Effector CD8-positive, alpha-beta T cell (primary cell): ENCODE measurements at regions not wholly inside any gene's neighbourhood (a gene's known extent, or its start where the extent isn't known, plus 50 kb on each side); places are given as distances from the start of the nearest gene placed in this dataset.

Source experiments
- DNase-seq: peaks from one replicate; lab custom pipeline; 2025; lab: John Stamatoyannopoulos, UW

- DNase-seq: no peak
Observed at GRCh38 chr4:13316354-13316753, 167.8 kb downstream of the RAB28 start.

DNA sequence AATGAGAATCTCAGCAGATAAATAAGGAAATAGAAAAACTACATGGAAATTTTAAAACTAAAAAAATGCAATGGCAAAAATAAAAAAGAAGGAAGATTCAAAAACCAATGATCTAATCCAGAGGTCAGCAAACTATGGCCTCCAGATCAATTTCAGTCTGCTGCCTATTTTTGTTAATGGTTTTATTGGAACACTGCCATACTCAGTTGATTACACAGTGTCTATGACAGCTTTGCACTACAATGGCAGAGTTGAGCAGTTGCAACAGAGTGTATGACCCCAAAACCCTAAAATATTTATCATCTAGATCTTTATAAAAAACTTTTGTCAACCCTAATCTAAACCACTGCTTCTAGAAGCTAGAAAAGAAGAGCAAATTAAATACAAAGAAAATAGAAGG, 170.3 kb downstream of the RAB28 start:
- no peak for DNase-seq

- no peak for DNase-seq
Observed at GRCh38 chr4:13312264-13312663, 171.9 kb downstream of the RAB28 start.

- no peak for DNase-seq
Observed at GRCh38 chr4:13309751-13310150, 174.4 kb downstream of the RAB28 start.

- DNase-seq: no peak
Observed at GRCh38 chr4:13306356-13306755, 177.8 kb downstream of the RAB28 start.

DNA sequence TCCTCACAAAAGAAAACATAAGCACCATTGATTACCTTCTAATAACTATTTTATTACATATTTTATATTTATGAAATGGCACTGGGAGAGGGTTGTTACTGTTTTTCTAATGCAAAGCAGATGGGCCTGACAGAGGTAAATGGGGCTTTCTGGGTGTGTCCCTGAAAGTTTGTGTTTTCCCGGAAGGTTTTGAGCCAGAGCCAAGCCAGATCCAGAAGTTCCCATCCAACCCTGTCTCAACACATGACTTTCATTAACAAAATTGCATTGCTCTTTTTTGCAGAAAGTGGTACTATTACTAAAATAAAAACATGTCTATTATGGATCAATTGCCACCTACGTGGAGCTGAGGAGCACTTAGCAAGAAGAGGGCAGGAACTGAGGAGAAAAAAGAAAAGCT, 181.3 kb downstream of the RAB28 start:
- no peak for DNase-seq

DNA sequence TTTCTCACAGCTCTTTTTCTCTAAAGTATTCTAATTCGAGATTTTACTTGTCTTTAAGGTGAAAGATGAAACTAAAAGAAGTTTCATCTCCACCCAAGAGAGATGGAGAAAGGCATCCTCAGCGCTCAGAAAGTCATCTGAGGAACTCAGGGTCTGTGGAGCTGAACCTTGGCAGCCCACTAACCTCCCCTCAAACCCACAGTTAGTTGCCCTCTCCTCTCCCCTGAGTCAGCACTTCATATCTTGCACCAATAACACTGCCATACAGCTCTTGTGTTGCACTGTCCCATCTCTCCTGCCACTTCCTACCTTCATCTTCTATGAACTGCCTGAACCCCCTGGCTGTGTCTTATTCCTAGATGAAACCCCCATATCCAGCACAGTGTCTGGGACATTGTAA, 184.8 kb downstream of the RAB28 start:
- no peak for DNase-seq

DNA sequence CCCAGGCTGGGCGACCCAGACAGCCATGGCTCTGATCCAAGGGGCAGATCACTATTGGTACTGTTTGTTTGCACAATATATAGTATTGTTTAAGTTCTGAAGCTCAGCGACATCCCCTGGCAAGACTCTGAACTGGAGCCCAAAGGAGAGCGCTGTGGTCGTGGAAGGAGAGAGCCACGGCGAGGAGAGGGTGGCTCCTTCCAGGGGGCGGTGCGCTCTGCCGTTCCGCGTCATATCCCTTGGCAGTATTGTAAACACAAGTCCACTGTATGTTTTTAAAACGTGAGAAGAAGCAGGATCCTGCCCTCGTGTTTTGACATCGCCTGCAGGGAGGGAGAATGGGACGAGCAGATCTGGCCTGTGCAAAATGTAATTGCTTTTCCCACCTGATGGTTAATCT, 185.5 kb downstream of the RAB28 start:
- no peak for DNase-seq

- DNase-seq: no peak
Observed at GRCh38 chr4:13296986-13297385, 187.2 kb downstream of the RAB28 start.

GRCh38 chr4:13294961-13295605, 189.1 kb downstream of the RAB28 start:
- DNase-seq: no peak

GRCh38 chr4:13292372-13292771, 191.8 kb downstream of the RAB28 start:
- DNase-seq: no peak

GRCh38 chr4:13289391-13289790, 194.7 kb downstream of the RAB28 start:
- no peak for DNase-seq

DNA sequence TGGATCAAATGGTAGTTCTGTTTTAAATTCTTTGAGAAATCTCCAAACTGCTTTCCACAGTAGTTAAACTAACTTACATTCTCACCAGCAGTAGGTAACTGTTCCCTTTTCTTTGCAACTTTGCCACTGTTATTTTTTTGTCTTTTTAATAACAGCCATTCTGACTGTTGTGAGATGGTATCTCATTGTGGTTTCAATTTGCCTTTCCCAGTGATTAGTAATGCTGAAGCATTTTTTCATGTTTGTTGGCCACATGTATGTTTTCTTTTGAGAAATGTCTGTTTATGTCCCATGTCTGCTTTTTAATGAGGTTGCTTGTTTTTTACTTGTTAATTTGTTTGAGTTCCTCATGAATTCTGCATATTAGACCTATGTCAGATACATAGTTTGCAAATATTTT, 198.8 kb downstream of the RAB28 start:
- no peak for DNase-seq

GRCh38 chr4:13284932-13285331, 199.2 kb downstream of the RAB28 start:
- no peak for DNase-seq

GRCh38 chr4:13276357-13276756, 207.8 kb downstream of the RAB28 start:
- no peak for DNase-seq

- DNase-seq: no peak
Observed at GRCh38 chr4:13268703-13269102, 215.4 kb downstream of the RAB28 start.

GRCh38 chr4:13268165-13268564, 216.0 kb downstream of the RAB28 start:
- DNase-seq: no peak

- DNase-seq: no peak
Observed at GRCh38 chr4:13267091-13267490, 217.0 kb downstream of the RAB28 start.

DNA sequence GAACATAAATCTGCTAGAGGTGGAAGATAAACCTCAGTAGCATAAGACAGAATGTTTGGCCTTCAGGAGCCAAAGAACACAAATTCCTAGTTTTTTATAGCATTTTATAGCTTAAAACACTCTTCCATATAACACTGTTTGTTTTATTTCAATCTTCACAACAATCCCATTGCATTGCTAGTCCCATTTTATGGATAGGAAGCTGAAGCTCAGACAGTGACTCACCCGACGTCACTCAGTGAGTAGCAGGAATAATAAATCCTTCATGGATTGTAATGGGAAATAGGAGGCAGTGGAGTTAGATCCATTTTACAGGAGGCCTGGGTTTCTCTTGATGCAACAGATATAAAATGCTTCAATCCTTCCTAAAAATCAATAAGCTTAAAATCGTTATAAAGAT, 217.5 kb downstream of the RAB28 start:
- DNase-seq: no peak

DNA sequence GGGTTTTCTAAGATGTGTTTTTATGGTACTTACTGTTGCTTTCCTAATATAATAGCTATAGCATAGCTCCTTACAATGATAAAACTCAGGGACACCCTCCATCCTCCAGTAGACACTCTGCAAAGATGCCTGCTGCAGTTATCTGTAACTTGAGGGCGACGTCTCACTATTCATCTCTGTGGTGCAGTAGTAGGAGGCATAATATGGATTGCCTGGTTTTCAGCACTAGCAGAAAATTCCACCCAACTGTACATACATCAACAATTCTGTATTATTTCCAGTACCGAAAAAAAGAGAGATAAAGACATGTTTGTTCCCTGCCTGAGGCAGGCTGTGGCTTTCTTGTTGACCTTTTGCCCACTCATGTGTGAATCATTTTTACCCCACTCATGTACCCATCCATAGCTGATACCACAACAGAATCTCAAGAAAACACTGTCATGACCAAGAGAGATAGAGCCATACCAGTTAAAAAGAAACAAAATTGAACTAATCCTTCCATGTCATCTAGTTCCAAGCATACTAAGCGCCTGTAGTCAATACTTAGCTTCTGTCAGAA, 220.1 kb downstream of the RAB28 start:
- DNase-seq: no peak

DNA sequence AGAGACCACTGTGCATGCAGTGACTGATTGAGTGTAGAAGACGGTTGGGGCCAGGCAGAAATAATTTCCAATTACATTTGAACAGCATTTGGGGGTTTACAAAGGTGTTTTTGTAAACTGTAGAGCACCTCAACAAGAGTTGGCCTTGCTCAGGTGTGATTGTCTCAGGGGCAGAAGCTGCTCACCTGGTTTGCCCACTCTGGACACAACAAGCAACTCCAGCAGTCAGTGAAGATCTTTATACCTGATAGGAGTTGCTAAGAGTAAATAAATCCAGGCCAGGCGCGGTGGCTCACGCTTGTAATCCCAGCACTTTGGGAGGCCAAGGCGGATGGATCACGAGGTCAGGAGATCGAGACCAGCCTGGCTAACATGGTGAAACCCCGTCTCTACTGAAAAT, 221.3 kb downstream of the RAB28 start:
- no peak for DNase-seq

GRCh38 chr4:13261486-13262257, 222.5 kb downstream of the RAB28 start:
- no peak for DNase-seq

- DNase-seq: no peak
Observed at GRCh38 chr4:13260513-13260912, 223.6 kb downstream of the RAB28 start.
